Nephron (organoid): ENCODE measurements at regions not wholly inside any gene's neighbourhood (a gene's known extent, or its start where the extent isn't known, plus 50 kb on each side); places are given as distances from the start of the nearest gene placed in this dataset.

Experiments used
- H3K27ac Mint-ChIP-seq, 3 experiments: 2 replicates each; pipeline ENCODE4 v1.8.0; 2020; ENCODE audit warnings: mixed read lengths in 3 of 3, mild to moderate bottlenecking in 2 of 3, moderate library complexity in 1 of 3
- H3K27me3 Mint-ChIP-seq: 2 replicates; pipeline ENCODE4 v1.8.0; 2021; ENCODE audit warnings: low read depth, mild to moderate bottlenecking, moderate library complexity, mixed read lengths
- H3K36me3 Mint-ChIP-seq: 2 replicates; pipeline ENCODE4 v1.8.0; 2020; ENCODE audit warnings: low read depth, mixed read lengths
- H3K4me1 Mint-ChIP-seq: 2 replicates; pipeline ENCODE4 v1.8.0; 2020; ENCODE audit warnings: mixed read lengths
- H3K4me3 Mint-ChIP-seq, 3 experiments: 2 replicates each; pipeline ENCODE4 v1.8.0; 2020; ENCODE audit warnings: mild to moderate bottlenecking in 3 of 3, mixed read lengths in 3 of 3, moderate library complexity in 2 of 3
- H3K9me3 Mint-ChIP-seq: 2 replicates; pipeline ENCODE4 v1.8.0; 2020; ENCODE audit warnings: mixed read lengths
- TF ChIP-seq, protein P1 (sequence below), 3 experiments: fragments of 200-600 bp; sonication (generic); IDR thresholded peaks; one replicate each; pipeline ENCODE4 v1.5.0; 2021; ENCODE audit warnings: antibody characterized with exemption in 3 of 3; ENCODE audit not compliant: unreplicated experiment in 3 of 3

DNA sequence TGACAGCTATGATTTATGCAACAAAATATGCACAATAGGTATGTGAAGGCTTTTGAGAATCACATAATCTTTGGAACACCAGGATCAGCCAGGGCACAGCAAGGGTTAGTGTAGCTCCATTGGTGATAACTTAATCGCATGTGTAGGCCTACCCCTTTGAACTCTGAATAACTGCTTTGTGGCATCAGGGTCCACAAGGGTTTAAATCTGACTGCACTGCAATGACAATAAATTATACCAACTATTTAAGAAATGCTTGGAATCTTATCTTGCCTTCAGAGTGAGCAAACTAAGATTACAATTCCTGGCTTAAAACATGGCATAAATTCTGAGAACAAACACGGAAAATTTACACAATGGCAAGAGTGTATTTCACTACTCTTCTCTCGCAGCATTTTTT, 245.8 kb downstream of the FBXO8 start:
- Mint-ChIP-seq H3K4me1 (peaks cover 9% of the 10 kb centered on the region), H3K27me3 (no peaks in the 10 kb centered on the region), H3K9me3 (no peaks in the 10 kb centered on the region)

DNA sequence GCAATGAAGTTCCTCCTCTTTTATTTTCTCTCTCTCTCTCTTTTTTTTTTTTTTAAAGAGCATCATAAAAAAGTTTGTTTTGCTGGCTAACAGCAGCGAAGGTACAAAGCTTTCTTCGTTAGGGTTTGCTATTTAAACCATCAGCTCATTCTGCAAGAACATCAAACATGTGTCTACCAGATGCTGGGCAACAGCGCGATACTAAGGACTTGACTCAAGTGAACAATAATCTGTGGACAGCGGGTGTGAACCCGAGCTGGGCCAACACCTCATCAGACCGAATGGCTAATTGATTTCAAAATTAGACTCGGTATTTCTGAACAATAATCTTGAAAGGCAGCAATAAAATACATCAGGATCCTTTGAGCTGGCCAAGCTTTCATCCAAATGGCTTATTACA, 246.4 kb downstream of the FBXO8 start:
- no peak overlapping the region for H3K27ac Mint-ChIP-seq
- no peaks in the 10 kb centered on the region for H3K36me3 Mint-ChIP-seq
- peaks cover 9% of the 10 kb centered on the region for H3K4me1 Mint-ChIP-seq
- TF ChIP-seq, protein P1, sequence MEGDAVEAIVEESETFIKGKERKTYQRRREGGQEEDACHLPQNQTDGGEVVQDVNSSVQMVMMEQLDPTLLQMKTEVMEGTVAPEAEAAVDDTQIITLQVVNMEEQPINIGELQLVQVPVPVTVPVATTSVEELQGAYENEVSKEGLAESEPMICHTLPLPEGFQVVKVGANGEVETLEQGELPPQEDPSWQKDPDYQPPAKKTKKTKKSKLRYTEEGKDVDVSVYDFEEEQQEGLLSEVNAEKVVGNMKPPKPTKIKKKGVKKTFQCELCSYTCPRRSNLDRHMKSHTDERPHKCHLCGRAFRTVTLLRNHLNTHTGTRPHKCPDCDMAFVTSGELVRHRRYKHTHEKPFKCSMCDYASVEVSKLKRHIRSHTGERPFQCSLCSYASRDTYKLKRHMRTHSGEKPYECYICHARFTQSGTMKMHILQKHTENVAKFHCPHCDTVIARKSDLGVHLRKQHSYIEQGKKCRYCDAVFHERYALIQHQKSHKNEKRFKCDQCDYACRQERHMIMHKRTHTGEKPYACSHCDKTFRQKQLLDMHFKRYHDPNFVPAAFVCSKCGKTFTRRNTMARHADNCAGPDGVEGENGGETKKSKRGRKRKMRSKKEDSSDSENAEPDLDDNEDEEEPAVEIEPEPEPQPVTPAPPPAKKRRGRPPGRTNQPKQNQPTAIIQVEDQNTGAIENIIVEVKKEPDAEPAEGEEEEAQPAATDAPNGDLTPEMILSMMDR (IDR thresholded peaks at IDR 0.05; ENCODE audit: unreplicated experiment in 3 of 3), result no peak
- no peaks in the 10 kb centered on the region for H3K27me3 Mint-ChIP-seq
- no peaks in the 10 kb centered on the region for H3K9me3 Mint-ChIP-seq
- no peak overlapping the region for H3K4me3 Mint-ChIP-seq

More for the DNA sequence above, 245.8 kb downstream of the FBXO8 start:
- no peak overlapping the region for H3K27ac Mint-ChIP-seq
- H3K36me3 Mint-ChIP-seq, result no peaks in the 10 kb centered on the region
- no peak overlapping the region for H3K4me3 Mint-ChIP-seq
- TF ChIP-seq, protein P1 (IDR thresholded peaks at IDR 0.05; ENCODE audit: unreplicated experiment in 3 of 3), result no peak

DNA sequence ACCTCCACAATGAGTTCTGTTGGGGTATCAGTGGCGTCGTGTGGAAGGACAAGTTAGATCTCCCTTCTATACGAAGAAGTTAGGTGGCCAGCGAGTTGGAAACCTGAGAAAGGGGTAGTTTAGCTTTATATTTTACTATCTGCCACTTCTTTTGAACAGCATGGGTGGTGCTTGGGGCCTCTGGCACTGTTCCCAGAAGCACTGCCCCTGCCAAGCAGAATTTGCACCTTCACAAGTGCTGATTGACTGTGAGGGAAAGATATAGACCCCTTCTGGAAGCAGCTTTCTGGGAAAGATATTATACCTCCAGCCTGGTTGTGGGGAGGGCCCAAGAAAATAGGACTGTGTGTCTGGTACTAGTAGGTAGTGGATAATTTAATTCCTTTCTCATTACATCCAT, 246.9 kb downstream of the FBXO8 start:
- no peak overlapping the region for H3K4me3 Mint-ChIP-seq
- no peaks in the 10 kb centered on the region for H3K9me3 Mint-ChIP-seq
- H3K4me1 Mint-ChIP-seq, result peaks cover 9% of the 10 kb centered on the region

DNA sequence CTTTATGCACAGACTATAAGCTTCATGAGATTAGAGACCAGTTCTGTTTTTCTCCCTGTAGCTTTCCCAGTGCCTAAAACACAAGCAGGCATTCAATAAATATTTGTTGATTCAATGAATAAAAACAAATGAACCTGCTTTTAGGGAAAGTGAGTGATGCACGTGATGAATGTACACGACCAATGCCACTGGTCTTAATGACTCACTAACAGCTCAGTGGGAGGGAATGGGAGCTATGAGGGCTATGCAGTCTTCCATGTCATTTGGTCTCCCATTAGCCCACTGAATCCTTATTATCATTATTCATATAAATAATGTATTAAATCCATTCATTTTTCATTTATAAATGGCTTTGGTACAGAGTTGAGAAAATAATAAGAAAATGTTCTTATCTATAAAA, 247.4 kb downstream of the FBXO8 start:
- no peaks in the 10 kb centered on the region for H3K36me3 Mint-ChIP-seq
- H3K9me3 Mint-ChIP-seq, result no peaks in the 10 kb centered on the region
- H3K27ac Mint-ChIP-seq, result no peak overlapping the region
- TF ChIP-seq, protein P1 (IDR thresholded peaks at IDR 0.05; ENCODE audit: unreplicated experiment in 3 of 3), result no peak
- H3K27me3 Mint-ChIP-seq, result no peaks in the 10 kb centered on the region
- H3K4me1 Mint-ChIP-seq, result peaks cover 9% of the 10 kb centered on the region
- no peak overlapping the region for H3K4me3 Mint-ChIP-seq

More for the DNA sequence above, 246.9 kb downstream of the FBXO8 start:
- Mint-ChIP-seq H3K27ac (no peak overlapping the region), H3K27me3 (no peaks in the 10 kb centered on the region), H3K36me3 (no peaks in the 10 kb centered on the region)
- TF ChIP-seq, protein P1 (IDR thresholded peaks at IDR 0.05; ENCODE audit: unreplicated experiment in 3 of 3), result no peak

DNA sequence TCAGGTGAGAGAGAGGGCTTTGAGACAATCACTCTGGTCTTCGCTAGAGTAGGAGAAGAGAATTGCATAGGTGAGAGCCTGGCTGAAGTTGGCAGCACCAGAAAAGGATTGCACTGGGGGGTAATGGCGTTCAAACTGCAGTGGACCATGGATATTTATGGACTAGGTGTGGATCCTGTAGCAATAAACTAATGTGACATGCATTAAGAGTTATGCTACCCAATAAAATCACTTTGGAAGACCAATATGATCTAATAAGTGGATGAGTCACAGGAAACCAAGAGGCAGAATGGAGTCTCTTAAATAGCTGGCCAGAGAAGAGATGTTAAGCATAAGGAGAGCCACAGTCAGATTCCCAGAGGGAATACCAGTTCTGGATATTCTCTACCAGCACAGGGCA, 259.8 kb downstream of the FBXO8 start:
- Mint-ChIP-seq H3K27me3 (peaks cover 3% of the 10 kb centered on the region), H3K4me3 (no peak overlapping the region), H3K9me3 (no peaks in the 10 kb centered on the region), H3K36me3 (no peaks in the 10 kb centered on the region), H3K4me1 (peaks cover 8% of the 10 kb centered on the region), H3K27ac (no peak overlapping the region)
- TF ChIP-seq, protein P1 (IDR thresholded peaks at IDR 0.05; ENCODE audit: unreplicated experiment in 3 of 3), result no peak

DNA sequence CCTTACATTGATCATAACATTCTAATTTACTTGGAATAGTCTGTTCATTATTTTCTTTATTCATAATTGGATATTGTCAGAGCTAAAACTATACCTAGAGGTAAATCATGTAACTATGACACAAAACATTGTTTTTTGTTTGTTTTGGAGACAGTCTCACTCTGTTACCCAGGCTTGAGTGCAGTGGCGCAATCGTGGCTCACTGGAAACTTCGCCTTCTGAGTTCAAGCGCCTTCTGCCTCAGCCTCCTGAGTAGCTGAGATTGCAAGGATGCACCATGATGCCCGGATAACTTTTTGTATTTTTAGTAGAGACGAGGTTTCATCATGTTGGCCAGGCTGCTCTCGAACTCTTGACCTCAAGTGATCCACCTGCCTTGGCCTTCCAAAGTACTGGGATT, 265.2 kb downstream of the FBXO8 start:
- H3K4me3 Mint-ChIP-seq, result no peak overlapping the region
- H3K4me1 Mint-ChIP-seq, result peaks cover 8% of the 10 kb centered on the region
- TF ChIP-seq, protein P1 (IDR thresholded peaks at IDR 0.05; ENCODE audit: unreplicated experiment in 3 of 3), result no peak
- H3K36me3 Mint-ChIP-seq, result no peaks in the 10 kb centered on the region
- H3K27me3 Mint-ChIP-seq, result peaks cover 7% of the 10 kb centered on the region
- no peak overlapping the region for H3K27ac Mint-ChIP-seq
- no peaks in the 10 kb centered on the region for H3K9me3 Mint-ChIP-seq
